Heart right ventricle (tissue), 16 donors: ENCODE measurements at regions not wholly inside any gene's neighbourhood (a gene's known extent, or its start where the extent isn't known, plus 50 kb on each side); places are given as distances from the start of the nearest gene placed in this dataset.

Experiments
- ATAC-seq, 8 donors: fragments of 200-7000 bp; cut with Tn5 transposase; one replicate each; pipeline ENCODE4 v1.9.1; 2020; ENCODE audit warnings: mild to moderate bottlenecking in 8 of 8, moderate library complexity in 8 of 8, moderate number of reproducible peaks in 1 of 8
- DNase-seq, 2 donors: peaks; one replicate each; pipeline ENCODE4 v3.0.0-alpha.2; 2020
- H3K27ac ChIP-seq, 10 donors: fragments of 200-600 bp; sonication (generic) in 2 of 10; one replicate each; pipeline versions ENCODE4 v1.5.0 to v1.8.0; 2020 to 2022; ENCODE audit warnings: mild to moderate bottlenecking in 3 of 10
- H3K27me3 ChIP-seq, 7 donors: fragments of 200-600 bp; one replicate each; pipeline ENCODE4 v1.8.0; 2021 to 2022; ENCODE audit warnings: mild to moderate bottlenecking in 2 of 7
- H3K36me3 ChIP-seq, 9 donors: fragments of 200-600 bp; sonication (generic) in 1 of 9; one replicate each; pipeline versions ENCODE4 v1.5.0 to v1.8.0; 2020 to 2022; ENCODE audit warnings: mild to moderate bottlenecking in 2 of 9
- H3K4me1 ChIP-seq, 9 donors: fragments of 200-600 bp; sonication (generic) in 1 of 9; one replicate each; pipeline versions ENCODE4 v1.5.0 to v1.8.0; 2020 to 2022; ENCODE audit warnings: mild to moderate bottlenecking in 4 of 9
- H3K4me3 ChIP-seq, 10 donors: fragments of 200-600 bp; sonication (generic) in 2 of 10; one replicate each; pipeline versions ENCODE4 v1.5.0 to v1.8.0; 2020 to 2022; ENCODE audit warnings: mild to moderate bottlenecking in 7 of 10, moderate library complexity in 2 of 10
- H3K9me3 ChIP-seq, 11 donors: fragments of 200-600 bp in 10 of 11; sonication (generic) in 2 of 11; one replicate each; pipeline versions ENCODE4 v1.5.0 to v1.8.0; 2013 to 2022; ENCODE audit warnings: mild to moderate bottlenecking in 2 of 11, control low read depth in 1 of 11, moderate library complexity in 1 of 11
- WGBS, 2 donors: extraction: QIAGEN DNeasy Blood & Tissue Kit; methylation state at CpG; one replicate each; pipeline ENCODE4 v1.1.7; 2013; ENCODE audit warnings: inconsistent platforms in 1 of 2; 5-methylcytosine and 5-hydroxymethylcytosine counted together
- intact Hi-C, 10 donors: fragments of 100-400 bp; cut with DNase I; formaldehyde crosslinking; loops; one replicate each; pipeline versions ENCODE4 v1.11.1 to v1.14.2; 2022
- TF ChIP-seq, protein P1 (sequence below), 9 donors: fragments of 200-600 bp; sonication (generic) in 2 of 9; IDR thresholded peaks; one replicate each; pipeline versions ENCODE4 v1.5.0 to v1.8.0; 2021 to 2022; ENCODE audit warnings: antibody characterized with exemption in 9 of 9, mild to moderate bottlenecking in 5 of 9, moderate library complexity in 1 of 9
- donor health status: Arrhythmogenic right ventricular cardiomyopathy.
- donor health status: ischemic (EF 13 %, LVEDD 7.1; RV severe dilation, severe dysfunction).
- donor health status: healthy with polysubstance abuse.
- donor health status: DM: no; HTN: yes; CAD: no.
- donor health status: DM: no; HTN: no; CAD: no.
- donor health status: ischemic (EF 25% LVEDD 6.9; RV normal size, moderate dysfunction).
- donor health status: ischemic (EF 25% LVEDD 5.7; RV mildly dilated, moderate dysfunction).
- donor health status: healthy.
- donor health status: DM: yes; HTN: yes; CAD: no.
- donor health status: Ischemic cardiomyopathy.
- donor health status: ischemic (EF 35%, LVEDD 5.7; RV mildly dilated, moderate dysfunction).
- donor health status: nonischemic (EF 11% LVEDD 7.7; RV severe dilation, severe dysfunction).
- donor health status: DM: yes; HTN: yes; CAD: no.
- donor health status: PGD.
- donor health status: ischemic (EF 29% LVEDD 5.4; RV normal size, mild dysfunction).
- donor health status: nonischemic (EF 23%, LVEDD 6.1; RV moderate dilation, normal function).

GRCh38 chr6:21713481-21713880 lies 119.9 kb downstream of the SOX4 start:
- Histone ChIP-seq H3K4me3 (no peak overlapping the region), H3K4me1 (peaks cover 0 to 18% (median 0%) of the 10 kb centered on the region in 9 donors), H3K36me3 (no peaks in the 10 kb centered on the region), H3K27ac (no peak overlapping the region), H3K27me3 (no peaks in the 10 kb centered on the region), H3K9me3 (peaks cover 0 to under 1% (median 0%) of the 10 kb centered on the region in 11 donors)
- TF ChIP-seq, protein P1, sequence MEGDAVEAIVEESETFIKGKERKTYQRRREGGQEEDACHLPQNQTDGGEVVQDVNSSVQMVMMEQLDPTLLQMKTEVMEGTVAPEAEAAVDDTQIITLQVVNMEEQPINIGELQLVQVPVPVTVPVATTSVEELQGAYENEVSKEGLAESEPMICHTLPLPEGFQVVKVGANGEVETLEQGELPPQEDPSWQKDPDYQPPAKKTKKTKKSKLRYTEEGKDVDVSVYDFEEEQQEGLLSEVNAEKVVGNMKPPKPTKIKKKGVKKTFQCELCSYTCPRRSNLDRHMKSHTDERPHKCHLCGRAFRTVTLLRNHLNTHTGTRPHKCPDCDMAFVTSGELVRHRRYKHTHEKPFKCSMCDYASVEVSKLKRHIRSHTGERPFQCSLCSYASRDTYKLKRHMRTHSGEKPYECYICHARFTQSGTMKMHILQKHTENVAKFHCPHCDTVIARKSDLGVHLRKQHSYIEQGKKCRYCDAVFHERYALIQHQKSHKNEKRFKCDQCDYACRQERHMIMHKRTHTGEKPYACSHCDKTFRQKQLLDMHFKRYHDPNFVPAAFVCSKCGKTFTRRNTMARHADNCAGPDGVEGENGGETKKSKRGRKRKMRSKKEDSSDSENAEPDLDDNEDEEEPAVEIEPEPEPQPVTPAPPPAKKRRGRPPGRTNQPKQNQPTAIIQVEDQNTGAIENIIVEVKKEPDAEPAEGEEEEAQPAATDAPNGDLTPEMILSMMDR (IDR thresholded peaks at IDR 0.05): no peak
- 76 to 88% methylated on average over 2 of the region's 2 CpGs for WGBS, 2 donors
- intact Hi-C loops: no loop called here
- DNase-seq: no peak
- no peak for ATAC-seq

DNA sequence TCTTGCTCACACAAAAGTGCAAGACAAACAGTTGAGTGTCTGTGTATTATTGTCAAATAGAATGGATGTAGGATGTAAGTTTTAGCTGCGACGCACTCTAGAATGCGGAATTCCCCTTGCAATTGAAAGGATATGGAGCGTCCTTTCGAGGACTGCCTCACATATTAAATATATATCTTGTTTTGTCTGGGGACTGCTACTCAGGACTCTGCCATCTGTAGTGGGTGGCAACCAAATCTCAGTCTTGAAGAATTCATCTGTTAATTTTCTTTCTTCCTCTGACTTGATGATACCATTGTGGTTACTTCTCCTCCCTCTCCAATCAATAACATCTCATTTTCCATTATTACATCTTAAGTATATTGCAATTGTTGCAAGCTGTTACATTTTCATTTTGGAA lies 121.6 kb downstream of the SOX4 start:
- Histone ChIP-seq H3K9me3 (peaks cover 0 to 13% (median 3%) of the 10 kb centered on the region in 11 donors), H3K27me3 (no peaks in the 10 kb centered on the region), H3K36me3 (no peaks in the 10 kb centered on the region), H3K4me1 (peaks cover 0 to 15% (median 0%) of the 10 kb centered on the region in 9 donors), H3K4me3 (no peak overlapping the region), H3K27ac (no peak overlapping the region)
- DNase-seq (no peak), ATAC-seq (no peak)
- TF ChIP-seq, protein P1 (IDR thresholded peaks at IDR 0.05): no peak
- WGBS, 2 donors: 82 to 90% methylated on average over 5 of the region's 5 CpGs
- intact Hi-C loops: no loop called here

DNA sequence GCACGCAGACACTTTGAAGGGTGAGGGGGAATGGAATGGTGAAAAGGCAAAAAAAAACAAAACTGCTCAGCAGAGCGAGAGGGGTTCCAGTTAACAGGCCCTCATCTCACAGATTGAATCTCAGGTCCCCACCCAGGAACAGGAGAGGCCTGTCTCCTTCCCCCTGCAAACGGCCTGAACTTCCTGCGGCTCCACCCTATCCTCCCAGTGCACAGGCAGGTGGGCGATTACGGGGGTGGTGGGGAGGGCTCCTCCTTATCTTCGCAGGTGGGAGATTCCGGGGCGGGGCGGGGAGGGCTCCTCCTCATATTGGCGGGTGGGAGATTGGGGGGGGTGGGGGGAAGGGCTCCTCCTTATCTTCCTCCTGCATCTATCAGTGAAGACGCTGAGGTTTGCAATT lies 129.0 kb downstream of the SOX4 start:
- peak in 1 of 2 donors; percentile 16 for DNase-seq
- ATAC-seq: peak in 2 of 8 donors; percentile 31 to 51
- intact Hi-C loops: loop anchor here in 1 of 10 donors (5.0 to 10.0 kb wide), 2 partner anchors 202 to 420 kb away; no protein-coding TSS in a partner anchor
- 40 to 50% methylated on average over 12 of the region's 12 CpGs for WGBS, 2 donors
- Histone ChIP-seq H3K9me3 (peaks cover 0 to 13% (median 3%) of the 10 kb centered on the region in 11 donors), H3K27ac (no peak overlapping the region), H3K4me1 (peaks cover 0 to 10% (median 0%) of the 10 kb centered on the region in 9 donors), H3K27me3 (no peaks in the 10 kb centered on the region), H3K4me3 (no peak overlapping the region), H3K36me3 (no peaks in the 10 kb centered on the region)
- TF ChIP-seq, protein P1 (IDR thresholded peaks at IDR 0.05): no peak

GRCh38 chr6:21726676-21727075 lies 133.1 kb downstream of the SOX4 start:
- Histone ChIP-seq H3K4me3 (no peak overlapping the region), H3K36me3 (no peaks in the 10 kb centered on the region), H3K9me3 (no peaks in the 10 kb centered on the region), H3K4me1 (peaks cover 0 to 21% (median 2%) of the 10 kb centered on the region in 9 donors), H3K27ac (no peak overlapping the region), H3K27me3 (no peaks in the 10 kb centered on the region)
- no peak for DNase-seq
- WGBS, 2 donors: 81 to 92% methylated on average over 7 of the region's 7 CpGs
- intact Hi-C loops: loop anchor here in 1 of 10 donors (10.0 kb wide), 1 partner anchor 198 kb away; no protein-coding TSS in a partner anchor
- ATAC-seq: no peak
- TF ChIP-seq, protein P1 (IDR thresholded peaks at IDR 0.05): no peak
